BJ (cell line): ENCODE measurements at regions not wholly inside any gene's neighbourhood (a gene's known extent, or its start where the extent isn't known, plus 50 kb on each side); places are given as distances from the start of the nearest gene placed in this dataset.

Experiments used
- CTCF ChIA-PET: fragments of 350-600 bp; formaldehyde crosslinking; extraction: SDS; loops from one replicate; lab custom pipeline; 2021; ENCODE audit warnings: antibody characterized with exemption, inconsistent platforms; lab: Yijun Ruan, JAX
- POLR2A ChIA-PET: fragments of 300-600 bp; sonication (Branson Sonifier 250); formaldehyde crosslinking; extraction: SDS; loops from one replicate; lab custom pipeline; 2021; ENCODE audit warnings: antibody characterized with exemption; lab: Charles Lee
- DNase-seq: peaks from one replicate; pipeline ENCODE4 v3.0.0-alpha.2; 2011; ENCODE audit warnings: low read depth
- H3K27me3 ChIP-seq: 2 replicates; pipeline ENCODE4 v1.6.0; 2011; ENCODE audit warnings: low read length; ENCODE audit not compliant: control insufficient read depth, insufficient read depth
- H3K36me3 ChIP-seq: 2 replicates; pipeline ENCODE4 v1.5.1; 2011; ENCODE audit warnings: low read length; ENCODE audit not compliant: control insufficient read depth, insufficient read depth
- H3K4me3 ChIP-seq: 2 replicates; pipeline ENCODE4 v1.5.1; 2011; ENCODE audit warnings: low read depth, mild to moderate bottlenecking, control low read depth, low read length
- CTCF ChIP-seq: IDR thresholded peaks from 2 replicates; pipeline ENCODE4 v1.5.1; 2011; ENCODE audit warnings: low read depth, mild to moderate bottlenecking, control low read depth, inconsistent platforms, low read length, moderate library complexity; ENCODE audit not compliant: insufficient read depth

DNA sequence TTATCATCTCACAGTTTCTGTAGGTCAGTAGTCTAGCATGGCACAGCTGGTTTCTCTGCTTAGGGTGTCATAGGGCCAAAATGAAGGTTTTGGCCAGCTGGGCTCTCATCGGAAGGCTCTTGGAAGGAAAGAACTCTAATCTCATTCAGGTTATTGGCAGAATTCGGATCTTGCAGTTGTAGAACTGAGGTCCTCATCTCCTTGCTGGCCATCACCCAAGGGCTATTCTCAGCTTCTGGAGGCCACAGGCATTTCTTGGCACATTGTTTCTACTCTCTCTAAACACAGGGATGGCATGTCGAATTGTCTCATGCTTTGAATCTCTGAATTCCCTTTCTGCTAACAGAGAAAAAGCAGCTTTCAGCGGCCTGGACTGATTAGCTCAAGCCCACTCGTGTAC lies 258.0 kb upstream of the SMARCA2 start:
- CTCF ChIA-PET = no interaction called here
- Histone ChIP-seq H3K27me3 (no peaks in the 10 kb centered on the region), H3K4me3 (no peak overlapping the region), H3K36me3 (no peaks in the 10 kb centered on the region)
- TF ChIP-seq CTCF = no peak
- POLR2A ChIA-PET = no interaction called here
- no peak for DNase-seq

- POLR2A ChIA-PET = no interaction called here
Observed at GRCh38 chr9:1759009-1759408, 256.1 kb upstream of the SMARCA2 start.

DNA sequence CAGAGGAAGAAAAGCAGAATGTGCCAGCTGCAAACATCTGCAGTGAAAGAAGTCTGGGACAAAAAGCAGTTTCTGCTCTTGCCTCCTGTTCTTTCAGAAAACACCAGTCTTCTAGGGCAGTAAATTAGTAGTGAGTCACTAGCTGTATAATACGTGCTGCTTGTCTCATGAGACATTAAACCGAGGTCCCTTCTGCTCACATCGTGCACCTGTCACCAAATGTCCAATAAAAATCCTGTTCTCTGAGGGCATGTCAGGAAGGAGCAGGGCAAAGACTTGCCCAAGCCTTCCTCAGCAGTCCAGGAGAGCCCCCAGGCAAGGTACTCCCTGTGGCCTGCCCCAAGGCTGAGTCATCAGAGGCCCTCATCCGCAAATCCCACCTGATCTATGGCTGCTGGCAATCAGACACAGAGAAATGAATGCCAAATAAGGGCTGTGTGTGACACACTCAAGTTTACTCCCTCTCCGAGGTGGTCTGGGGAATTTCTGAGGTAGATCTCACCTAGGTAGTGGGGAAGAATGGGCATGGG lies 255.3 kb upstream of the SMARCA2 start:
- DNase-seq = no peak
- POLR2A ChIA-PET = no interaction called here
- TF ChIP-seq CTCF = no peak
- H3K36me3 ChIP-seq = no peaks in the 10 kb centered on the region
- CTCF ChIA-PET = no interaction called here
- H3K27me3 ChIP-seq = no peaks in the 10 kb centered on the region
- no peak overlapping the region for H3K4me3 ChIP-seq

More at GRCh38 chr9:1759009-1759408, 256.1 kb upstream of the SMARCA2 start:
- Histone ChIP-seq H3K27me3 (no peaks in the 10 kb centered on the region), H3K4me3 (no peak overlapping the region), H3K36me3 (no peaks in the 10 kb centered on the region)
- DNase-seq = no peak
- TF ChIP-seq CTCF = no peak
- CTCF ChIA-PET = no interaction called here

GRCh38 chr9:1761807-1762206 lies 253.3 kb upstream of the SMARCA2 start:
- ChIA-PET CTCF (no interaction called here), POLR2A (no interaction called here)
- no peak for TF ChIP-seq CTCF
- H3K4me3 ChIP-seq = no peak overlapping the region
- no peaks in the 10 kb centered on the region for H3K27me3 ChIP-seq
- DNase-seq = no peak
- no peaks in the 10 kb centered on the region for H3K36me3 ChIP-seq

DNA sequence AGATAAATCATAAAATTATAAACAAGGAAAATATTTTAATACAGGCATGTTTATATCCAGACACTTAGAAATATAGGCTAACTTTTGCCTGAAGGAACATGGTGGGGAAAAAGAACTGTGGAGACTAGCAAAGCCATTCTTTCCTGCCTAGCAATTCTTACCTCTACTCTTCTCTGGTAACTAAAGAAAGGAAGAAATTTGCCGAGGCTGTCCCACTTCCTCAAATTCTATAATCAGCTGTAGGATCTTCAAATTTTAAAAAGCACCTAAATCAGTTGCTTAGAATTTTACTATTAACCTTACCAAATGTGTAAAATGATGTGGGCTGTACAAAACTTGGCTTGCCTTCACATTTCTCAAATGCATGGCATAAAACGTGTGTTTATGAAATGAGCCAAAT lies 249.1 kb upstream of the SMARCA2 start:
- H3K4me3 ChIP-seq = no peak overlapping the region
- CTCF ChIA-PET = no interaction called here
- POLR2A ChIA-PET = no interaction called here
- H3K36me3 ChIP-seq = no peaks in the 10 kb centered on the region
- no peak for TF ChIP-seq CTCF
- DNase-seq = no peak
- H3K27me3 ChIP-seq = no peaks in the 10 kb centered on the region
